Adrenal gland (tissue), 5 donors: ENCODE measurements at regions not wholly inside any gene's neighbourhood (a gene's known extent, or its start where the extent isn't known, plus 50 kb on each side); places are given as distances from the start of the nearest gene placed in this dataset.

ENCODE experiments used
- CTCF ChIP-seq, 6 experiments: fragments of 450-650 bp in 4 of 6; fragments of 200-600 bp in 2 of 6; sonication (generic) in 1 of 6; IDR thresholded peaks; 1 replicate in 5 of 6; 2 replicates in 1 of 6; pipeline versions ENCODE4 v1.5.1 to v1.8.0; 2016 to 2021; ENCODE audit warnings: antibody characterized with exemption in 6 of 6, mild to moderate bottlenecking in 2 of 6, moderate library complexity in 1 of 6
- POLR2A ChIP-seq, 2 donors: fragments of 450-650 bp; IDR thresholded peaks; one replicate each; pipeline ENCODE4 v1.6.1; 2017; ENCODE audit warnings: antibody characterized with exemption in 2 of 2, mild to moderate bottlenecking in 2 of 2, moderate library complexity in 1 of 2
- donor health status: DM: no; HTN: no; CAD: no.

- TF ChIP-seq CTCF (IDR thresholded peaks at IDR 0.05) (no peak), POLR2A (IDR thresholded peaks at IDR 0.05) (no peak)
Observed at GRCh38 chr20:60250251-60250650, 292.0 kb downstream of the CDH26 start.
